ENCODE measurements at regions not wholly inside any gene's neighbourhood (a gene's known extent, or its start where the extent isn't known, plus 50 kb on each side); places are given as distances from the start of the nearest gene placed in this dataset.
A peak's percentile ranks its signal among the peaks of the same experiment; 100 is the strongest.

GRCh38 chr6:4435981-4436445 is 300.6 kb upstream of the ECI2 start (continued):
- no peak for TF ChIP-seq ZBTB40 (IDR thresholded peaks at IDR 0.05)
- no peak for TF ChIP-seq ZBTB40 (CRISPR knock-in tag; IDR thresholded peaks at IDR 0.05)
- TF ChIP-seq THAP7 (CRISPR knock-in tag; IDR thresholded peaks at IDR 0.05), result no peak
- peak; percentile 67 for TF ChIP-seq TCF3 (CRISPR knock-in tag; IDR thresholded peaks at IDR 0.05)
- TF ChIP-seq ZFPM2 (CRISPR knock-in tag; IDR thresholded peaks at IDR 0.05), result no peak
- no peak for TF ChIP-seq EZH2 (IDR thresholded peaks at IDR 0.05; ENCODE audit: borderline replicate concordance, low read depth, low read length)
- no peak for TF ChIP-seq KDM5B (IDR thresholded peaks at IDR 0.05; ENCODE audit: insufficient replicate concordance, low read depth, low read length)
- TF ChIP-seq FOXA3 (CRISPR knock-in tag; conservative IDR thresholded peaks at IDR 0.05 in 1 of 2, IDR thresholded peaks at IDR 0.05 in 1 of 2), result peak; percentile 56 to 69; a peak in 2 of 4 replicates
- TF ChIP-seq, protein P1, sequence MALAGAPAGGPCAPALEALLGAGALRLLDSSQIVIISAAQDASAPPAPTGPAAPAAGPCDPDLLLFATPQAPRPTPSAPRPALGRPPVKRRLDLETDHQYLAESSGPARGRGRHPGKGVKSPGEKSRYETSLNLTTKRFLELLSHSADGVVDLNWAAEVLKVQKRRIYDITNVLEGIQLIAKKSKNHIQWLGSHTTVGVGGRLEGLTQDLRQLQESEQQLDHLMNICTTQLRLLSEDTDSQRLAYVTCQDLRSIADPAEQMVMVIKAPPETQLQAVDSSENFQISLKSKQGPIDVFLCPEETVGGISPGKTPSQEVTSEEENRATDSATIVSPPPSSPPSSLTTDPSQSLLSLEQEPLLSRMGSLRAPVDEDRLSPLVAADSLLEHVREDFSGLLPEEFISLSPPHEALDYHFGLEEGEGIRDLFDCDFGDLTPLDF (CRISPR knock-in tag; IDR thresholded peaks at IDR 0.05), result no peak
- TF ChIP-seq LARP7 (IDR thresholded peaks at IDR 0.05), result no peak
- TF ChIP-seq ZBTB8A (IDR thresholded peaks at IDR 0.05; ENCODE audit: partially characterized antibody), result no peak
- TF ChIP-seq HDAC6 (IDR thresholded peaks at IDR 0.05; ENCODE audit: low read depth, low read length), result no peak
- peak; percentile 51 for TF ChIP-seq GABPA (tag; conservative IDR thresholded peaks at IDR 0.05; ENCODE audit: low read depth)
- no peak for TF ChIP-seq ZC3H8 (IDR thresholded peaks at IDR 0.05)
- no peak for TF ChIP-seq ZNF134 (CRISPR knock-in tag; conservative IDR thresholded peaks at IDR 0.05)
- TF ChIP-seq ARID2 (IDR thresholded peaks at IDR 0.05), result no peak

All from K562 (cell line).